ENCODE measurements at regions not wholly inside any gene's neighbourhood (a gene's known extent, or its start where the extent isn't known, plus 50 kb on each side); places are given as distances from the start of the nearest gene placed in this dataset.

DNA sequence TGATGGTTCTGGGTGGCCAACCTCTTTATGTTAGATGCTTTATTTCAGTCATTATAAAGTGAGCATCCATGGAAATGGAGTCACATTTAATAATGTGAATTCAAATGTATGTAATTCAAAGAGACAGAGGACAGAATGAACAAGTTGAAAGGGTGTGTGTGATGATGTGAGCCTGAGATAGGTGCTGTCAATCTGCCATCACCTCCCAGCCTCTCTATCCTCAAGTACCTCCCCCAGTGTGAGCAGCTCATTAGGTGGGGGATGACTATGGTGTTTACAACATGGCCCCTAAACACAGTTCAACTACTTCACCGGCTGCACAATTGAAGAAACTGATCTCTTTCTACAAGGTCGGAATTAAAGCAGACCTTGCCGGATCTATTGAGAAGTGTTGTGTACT, 74.7 kb upstream of the IGFBP5 start:
- Mint-ChIP-seq H3K9me3 (peaks cover 0 to 16% (median 0%) of the 10 kb centered on the region in 9 donors), H3K27ac (no peak overlapping the region), H3K27me3 (peaks cover 4 to 20% (median 14%) of the 10 kb centered on the region in 5 donors), H3K36me3 (no peaks in the 10 kb centered on the region), H3K4me1 (peaks cover 0 to 6% (median 2%) of the 10 kb centered on the region in 4 donors), H3K4me3 (no peak overlapping the region)
- POLR2A ChIA-PET: no interaction called here
- no peak for ATAC-seq
- DNase-seq: no peak

DNA sequence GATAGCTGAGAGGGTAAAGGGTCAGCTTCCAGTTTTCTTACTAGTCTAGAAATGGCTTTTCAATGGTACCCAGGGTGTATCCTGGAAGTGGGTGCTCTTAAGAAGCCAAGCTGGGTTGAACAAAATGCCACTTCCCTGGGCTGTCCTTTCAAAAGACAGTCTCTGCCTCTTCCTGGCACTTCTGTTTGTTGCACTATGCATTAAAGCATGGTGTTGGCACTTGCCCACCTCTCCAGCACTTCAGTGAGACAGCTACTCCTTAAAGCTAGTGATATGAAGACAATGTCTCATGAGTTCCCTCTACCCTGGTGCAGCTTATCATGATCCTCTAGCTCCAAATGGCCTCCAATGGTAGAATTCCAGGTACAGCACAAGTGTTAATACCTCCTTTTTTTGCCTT, 74.3 kb upstream of the IGFBP5 start:
- POLR2A ChIA-PET: no interaction called here
- ATAC-seq: no peak
- Mint-ChIP-seq H3K4me1 (peaks cover 0 to 6% (median 2%) of the 10 kb centered on the region in 4 donors), H3K9me3 (peaks cover 0 to 16% (median 0%) of the 10 kb centered on the region in 9 donors), H3K27ac (no peak overlapping the region), H3K4me3 (no peak overlapping the region), H3K27me3 (peaks cover 6 to 18% (median 16%) of the 10 kb centered on the region in 5 donors), H3K36me3 (no peaks in the 10 kb centered on the region)
- no peak for DNase-seq

DNA sequence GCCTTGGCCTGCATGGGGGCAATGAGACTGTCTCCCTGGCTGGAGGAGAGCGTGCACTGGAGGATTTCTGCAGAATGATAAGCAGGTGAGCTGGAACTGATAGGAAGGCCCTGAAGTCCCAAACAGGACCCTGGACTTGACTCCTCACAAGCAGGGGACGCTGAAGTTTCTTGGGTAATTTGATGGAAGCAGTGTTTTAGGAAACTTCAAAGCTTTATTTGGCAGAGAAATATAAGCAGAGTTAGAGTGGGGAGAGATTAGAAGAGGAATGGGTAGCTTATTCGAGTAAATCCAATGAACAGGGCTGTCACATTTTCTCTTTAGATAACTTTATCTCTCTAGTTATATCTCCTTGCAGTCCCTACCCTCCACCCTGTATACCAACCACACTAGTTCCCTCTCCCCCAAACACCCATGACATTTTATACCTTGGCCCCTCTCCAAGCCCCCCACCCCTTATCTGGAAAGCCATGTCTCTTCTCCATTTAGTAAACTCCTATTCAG, 73.6 kb upstream of the IGFBP5 start:
- peaks cover 0 to 6% (median 2%) of the 10 kb centered on the region in 4 donors for H3K4me1 Mint-ChIP-seq
- ATAC-seq (no peak), DNase-seq (no peak)
- no peak overlapping the region for H3K4me3 Mint-ChIP-seq
- H3K9me3 Mint-ChIP-seq: peaks cover 0 to 16% (median 0%) of the 10 kb centered on the region in 9 donors
- POLR2A ChIA-PET: no interaction called here
- peaks cover 6 to 21% (median 11%) of the 10 kb centered on the region in 5 donors for H3K27me3 Mint-ChIP-seq
- H3K36me3 Mint-ChIP-seq: no peaks in the 10 kb centered on the region
- H3K27ac Mint-ChIP-seq: no peak overlapping the region

DNA sequence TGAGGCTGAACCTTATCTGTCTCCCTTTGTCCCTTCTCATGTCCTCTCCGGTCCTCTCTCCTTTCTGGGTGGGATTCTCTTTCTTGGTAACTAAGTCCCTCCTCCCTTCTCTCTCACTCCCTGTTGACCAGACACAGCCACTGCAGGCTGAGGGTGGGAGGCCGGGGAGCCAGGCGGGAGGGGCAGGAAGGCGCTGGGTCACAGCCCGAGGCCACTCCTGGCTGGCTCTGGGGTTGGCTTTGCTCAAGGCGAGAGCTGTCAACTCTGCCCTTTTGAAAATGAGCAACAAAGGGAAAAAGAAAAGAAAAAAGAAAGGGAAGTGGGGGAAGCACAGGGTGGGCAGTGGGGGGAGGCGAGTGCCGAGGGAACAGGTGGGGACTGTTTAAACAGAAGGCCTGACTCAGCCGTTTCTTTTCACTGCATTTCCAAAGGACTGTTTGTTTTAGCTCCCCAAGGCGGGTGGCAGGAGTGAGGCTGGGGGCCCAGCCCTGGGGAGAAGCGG, 70.5 kb upstream of the IGFBP5 start:
- H3K9me3 Mint-ChIP-seq: no peaks in the 10 kb centered on the region
- H3K27me3 Mint-ChIP-seq: peaks cover 5 to 18% (median 10%) of the 10 kb centered on the region in 5 donors
- H3K4me3 Mint-ChIP-seq: no peak overlapping the region
- no peaks in the 10 kb centered on the region for H3K36me3 Mint-ChIP-seq
- H3K4me1 Mint-ChIP-seq: peaks cover 0 to 6% (median 2%) of the 10 kb centered on the region in 4 donors
- DNase-seq: no peak
- H3K27ac Mint-ChIP-seq: peak overlapping the region in 2 of 10 donors; percentile 10 to 79
- no peak for ATAC-seq
- POLR2A ChIA-PET: no interaction called here

DNA sequence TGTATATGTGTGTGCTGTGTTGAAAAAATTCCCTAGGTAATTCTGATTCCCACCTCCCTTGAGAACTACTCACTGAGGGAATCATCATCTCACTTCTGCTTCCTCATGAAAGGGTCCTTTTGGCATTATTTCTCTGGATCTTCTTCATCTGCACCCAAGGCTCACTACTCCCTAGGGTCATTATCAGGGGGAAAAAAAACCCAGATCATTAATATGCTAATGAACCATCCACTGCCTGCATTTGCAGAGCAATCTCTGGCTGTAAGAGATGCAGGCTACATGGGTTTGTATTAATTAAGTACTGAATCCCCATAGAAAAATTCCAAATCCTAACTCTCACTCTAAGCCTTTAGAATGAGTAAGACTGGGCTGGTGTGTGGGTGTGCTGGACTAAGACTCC, 68.0 kb upstream of the IGFBP5 start:
- no peaks in the 10 kb centered on the region for H3K36me3 Mint-ChIP-seq
- POLR2A ChIA-PET: no interaction called here

DNA sequence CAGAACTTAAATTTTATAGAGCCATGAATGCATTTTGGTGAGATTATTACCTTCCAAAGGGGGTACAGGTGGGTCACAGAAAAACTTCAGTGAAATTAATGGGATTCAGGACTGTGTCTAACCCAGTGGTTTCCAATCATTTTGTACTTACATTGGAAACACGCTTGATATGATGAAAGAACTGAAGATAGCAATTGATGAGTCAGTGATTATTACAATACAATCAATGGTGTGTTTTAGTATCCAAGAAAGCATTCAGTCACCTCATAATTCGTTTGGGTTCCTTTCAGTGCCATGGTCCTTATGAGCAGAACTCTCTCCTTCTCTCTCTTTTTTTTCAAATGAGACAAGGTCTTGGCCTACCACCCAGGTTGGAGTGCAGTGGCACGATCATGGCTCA, 66.5 kb upstream of the IGFBP5 start:
- Mint-ChIP-seq H3K4me3 (no peak overlapping the region), H3K4me1 (peaks cover 0 to 6% (median 2%) of the 10 kb centered on the region in 4 donors), H3K27me3 (peaks cover 5 to 13% (median 9%) of the 10 kb centered on the region in 5 donors), H3K36me3 (no peaks in the 10 kb centered on the region), H3K27ac (no peak overlapping the region), H3K9me3 (no peaks in the 10 kb centered on the region)
- ATAC-seq (no peak), DNase-seq (no peak)
- POLR2A ChIA-PET: no interaction called here

More for the DNA sequence above, 68.0 kb upstream of the IGFBP5 start:
- Mint-ChIP-seq H3K9me3 (no peaks in the 10 kb centered on the region), H3K4me1 (peaks cover 0 to 6% (median 2%) of the 10 kb centered on the region in 4 donors), H3K27me3 (peaks cover 5 to 13% (median 9%) of the 10 kb centered on the region in 5 donors), H3K27ac (no peak overlapping the region), H3K4me3 (no peak overlapping the region)
- ATAC-seq (no peak), DNase-seq (no peak)

DNA sequence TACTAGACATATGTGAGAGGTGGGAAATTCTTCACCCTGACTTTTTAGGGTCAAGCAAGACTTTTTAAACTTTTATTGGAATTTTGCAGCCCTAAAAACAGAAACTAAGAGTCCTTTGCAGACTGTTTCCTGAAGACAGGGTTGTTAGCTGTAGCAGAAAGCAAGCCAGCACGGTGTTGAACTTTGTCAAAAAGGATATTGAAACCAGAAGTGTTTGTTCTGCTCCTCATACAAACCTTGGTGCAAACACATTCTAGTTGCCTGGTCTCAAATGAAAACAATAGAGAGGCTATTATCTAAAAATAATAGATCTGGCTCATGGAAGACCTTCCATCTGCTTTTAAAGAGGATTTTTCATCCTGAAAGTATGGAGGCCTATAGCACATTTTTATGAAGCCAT, 65.8 kb upstream of the IGFBP5 start:
- Mint-ChIP-seq H3K9me3 (no peaks in the 10 kb centered on the region), H3K27me3 (peaks cover 5 to 14% (median 9%) of the 10 kb centered on the region in 5 donors), H3K4me1 (peaks cover 0 to 6% (median 2%) of the 10 kb centered on the region in 4 donors), H3K36me3 (no peaks in the 10 kb centered on the region), H3K27ac (no peak overlapping the region), H3K4me3 (no peak overlapping the region)
- POLR2A ChIA-PET: no interaction called here
- ATAC-seq (no peak), DNase-seq (no peak)

DNA sequence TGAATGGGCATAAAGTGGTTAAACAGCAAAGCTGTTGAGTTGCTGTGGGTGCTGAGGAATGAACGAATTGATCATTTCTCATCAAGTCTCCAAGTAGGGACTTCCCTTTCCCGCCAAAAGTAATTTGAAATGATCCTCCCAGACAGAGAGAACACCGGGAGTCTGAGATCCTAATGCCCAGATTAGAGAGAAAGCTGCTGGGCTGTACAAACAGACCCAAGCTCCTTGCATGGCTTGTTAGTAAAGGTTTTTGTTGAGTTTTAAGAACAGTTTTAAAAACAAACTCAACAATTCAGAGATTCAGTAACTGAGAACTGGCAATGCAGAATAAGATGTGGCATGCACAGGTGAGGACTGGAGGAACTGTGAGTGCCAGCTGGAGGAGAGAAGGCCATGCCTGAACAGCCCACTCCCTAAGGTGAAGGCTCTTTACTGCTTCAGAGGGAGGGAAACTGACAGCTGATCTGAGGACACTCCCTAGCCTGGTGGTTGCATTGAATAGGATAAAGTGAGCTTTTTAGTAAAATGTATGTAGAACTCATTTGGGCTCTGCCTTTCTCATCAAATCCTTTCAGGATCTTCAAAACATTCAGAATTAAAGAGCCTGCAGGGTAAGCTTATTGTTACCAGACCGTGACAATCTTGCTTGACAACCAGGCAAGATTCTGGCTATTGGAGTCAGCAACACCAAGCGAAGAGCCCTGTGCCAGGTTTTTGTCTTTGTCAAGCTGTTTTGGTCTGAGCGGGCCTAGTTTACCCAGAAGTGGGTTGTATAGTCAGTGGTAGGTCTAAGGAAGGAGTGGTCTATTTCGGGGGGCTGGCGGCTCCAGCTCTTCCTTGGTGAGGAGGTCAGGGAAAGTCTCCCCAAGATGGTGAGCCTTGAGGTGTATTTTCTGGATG, 63.2 kb upstream of the IGFBP5 start:
- H3K27me3 Mint-ChIP-seq: peaks cover 0 to 12% (median 5%) of the 10 kb centered on the region in 5 donors
- H3K27ac Mint-ChIP-seq: no peak overlapping the region
- ATAC-seq (no peak), DNase-seq (no peak)
- H3K36me3 Mint-ChIP-seq: no peaks in the 10 kb centered on the region
- H3K4me3 Mint-ChIP-seq: no peak overlapping the region
- POLR2A ChIA-PET: no interaction called here
- no peaks in the 10 kb centered on the region for H3K9me3 Mint-ChIP-seq
- no peaks in the 10 kb centered on the region for H3K4me1 Mint-ChIP-seq

DNA sequence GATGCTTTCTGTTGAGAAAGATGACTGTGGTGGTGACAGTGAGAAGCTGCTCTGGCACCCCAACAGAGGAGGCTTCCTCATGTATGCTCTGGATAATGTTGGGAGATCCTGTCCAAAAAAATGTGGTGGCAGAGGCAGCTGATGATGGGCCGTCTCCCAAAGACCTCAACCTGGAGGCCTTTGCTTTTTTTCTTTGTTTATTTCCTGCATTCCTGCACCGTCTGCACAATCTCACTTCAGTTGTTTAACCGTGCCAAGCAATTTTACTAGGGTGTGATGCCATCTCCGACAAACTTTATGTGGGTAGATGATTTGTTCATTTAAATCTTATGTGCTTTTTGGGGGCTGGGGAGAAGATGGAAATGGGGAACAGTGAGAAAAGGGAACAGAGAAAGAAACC, 62.2 kb upstream of the IGFBP5 start:
- no peaks in the 10 kb centered on the region for H3K36me3 Mint-ChIP-seq

DNA sequence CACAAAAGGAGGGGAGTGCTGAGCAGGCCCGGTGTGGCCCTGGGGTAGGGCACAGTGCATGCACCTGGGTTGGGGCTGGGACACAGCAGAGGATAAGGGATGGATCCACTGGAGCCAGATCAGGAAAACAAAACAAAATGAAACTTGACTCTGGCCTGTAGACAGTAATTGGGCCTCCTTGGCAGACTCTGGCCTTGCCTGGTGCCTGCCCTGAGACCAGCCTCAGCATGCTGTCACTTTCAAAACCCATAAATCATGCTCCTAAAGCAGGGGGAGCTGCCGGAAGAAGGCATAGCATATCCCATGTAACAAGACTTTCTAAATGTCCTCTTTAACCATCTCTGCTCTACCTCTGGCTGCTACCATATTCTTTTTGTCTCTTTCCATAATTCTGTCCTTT, 61.1 kb upstream of the IGFBP5 start:
- Mint-ChIP-seq H3K36me3 (no peaks in the 10 kb centered on the region), H3K27ac (no peak overlapping the region), H3K4me3 (no peak overlapping the region), H3K27me3 (peaks cover 0 to 7% (median 5%) of the 10 kb centered on the region in 5 donors), H3K9me3 (no peaks in the 10 kb centered on the region), H3K4me1 (no peaks in the 10 kb centered on the region)
- POLR2A ChIA-PET: no interaction called here
- ATAC-seq: no peak
- no peak for DNase-seq

More for the DNA sequence above, 62.2 kb upstream of the IGFBP5 start:
- no peaks in the 10 kb centered on the region for H3K4me1 Mint-ChIP-seq
- ATAC-seq (no peak), DNase-seq (no peak)
- H3K4me3 Mint-ChIP-seq: no peak overlapping the region
- peaks cover 0 to 7% (median 5%) of the 10 kb centered on the region in 5 donors for H3K27me3 Mint-ChIP-seq
- POLR2A ChIA-PET: no interaction called here
- no peaks in the 10 kb centered on the region for H3K9me3 Mint-ChIP-seq
- H3K27ac Mint-ChIP-seq: no peak overlapping the region

DNA sequence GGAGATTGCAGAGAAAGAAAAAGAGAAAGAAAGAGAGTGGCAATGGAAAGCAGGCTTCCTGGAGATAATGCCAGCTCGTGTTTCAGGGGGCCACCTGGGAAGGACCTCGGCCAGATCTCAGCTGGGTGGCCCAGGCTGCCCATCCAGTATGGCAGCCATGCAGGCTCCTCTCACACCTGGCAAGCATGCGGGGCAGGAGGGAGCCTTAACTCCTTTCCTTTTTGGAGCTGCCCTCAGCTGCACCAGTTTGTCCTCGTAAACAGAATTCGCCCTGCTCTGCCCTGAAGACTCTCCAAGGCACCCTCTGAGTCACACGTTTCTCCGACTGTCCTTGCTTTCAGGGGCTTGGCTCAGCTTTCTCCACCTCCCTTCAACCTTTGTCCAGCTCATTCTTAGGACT, 59.5 kb upstream of the IGFBP5 start:
- Mint-ChIP-seq H3K4me1 (no peaks in the 10 kb centered on the region), H3K36me3 (no peaks in the 10 kb centered on the region), H3K4me3 (no peak overlapping the region), H3K27me3 (peaks cover 0 to 7% (median 5%) of the 10 kb centered on the region in 5 donors), H3K9me3 (peaks cover 0 to under 1% (median 0%) of the 10 kb centered on the region in 9 donors), H3K27ac (no peak overlapping the region)
- no peak for ATAC-seq
- POLR2A ChIA-PET: no interaction called here
- no peak for DNase-seq

DNA sequence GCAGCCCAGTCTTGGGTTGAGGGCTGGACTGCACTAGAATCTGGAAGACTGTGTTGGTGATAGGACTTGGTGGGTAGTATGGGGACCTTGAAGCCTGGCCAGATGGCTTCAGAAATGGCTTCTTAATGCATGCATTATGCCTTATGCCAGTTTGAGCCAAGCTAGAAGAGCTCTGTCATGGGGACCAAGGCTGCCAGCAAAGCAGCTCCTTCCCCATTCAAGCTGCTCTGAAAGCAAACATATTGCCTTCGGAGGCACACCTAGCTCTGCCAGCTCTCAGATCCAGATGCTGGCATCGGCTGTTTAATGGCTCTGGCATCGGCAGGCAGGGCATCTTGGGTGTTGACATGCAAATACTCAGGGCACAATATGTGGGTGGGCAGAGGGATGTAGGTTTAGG, 59.0 kb upstream of the IGFBP5 start:
- H3K9me3 Mint-ChIP-seq: peaks cover 0 to 5% (median 0%) of the 10 kb centered on the region in 9 donors
- H3K36me3 Mint-ChIP-seq: no peaks in the 10 kb centered on the region
- POLR2A ChIA-PET: no interaction called here
- DNase-seq (no peak), ATAC-seq (no peak)
- H3K27me3 Mint-ChIP-seq: peaks cover 0 to 7% (median 5%) of the 10 kb centered on the region in 5 donors
- H3K4me3 Mint-ChIP-seq: no peak overlapping the region
- H3K27ac Mint-ChIP-seq: no peak overlapping the region
- no peaks in the 10 kb centered on the region for H3K4me1 Mint-ChIP-seq

DNA sequence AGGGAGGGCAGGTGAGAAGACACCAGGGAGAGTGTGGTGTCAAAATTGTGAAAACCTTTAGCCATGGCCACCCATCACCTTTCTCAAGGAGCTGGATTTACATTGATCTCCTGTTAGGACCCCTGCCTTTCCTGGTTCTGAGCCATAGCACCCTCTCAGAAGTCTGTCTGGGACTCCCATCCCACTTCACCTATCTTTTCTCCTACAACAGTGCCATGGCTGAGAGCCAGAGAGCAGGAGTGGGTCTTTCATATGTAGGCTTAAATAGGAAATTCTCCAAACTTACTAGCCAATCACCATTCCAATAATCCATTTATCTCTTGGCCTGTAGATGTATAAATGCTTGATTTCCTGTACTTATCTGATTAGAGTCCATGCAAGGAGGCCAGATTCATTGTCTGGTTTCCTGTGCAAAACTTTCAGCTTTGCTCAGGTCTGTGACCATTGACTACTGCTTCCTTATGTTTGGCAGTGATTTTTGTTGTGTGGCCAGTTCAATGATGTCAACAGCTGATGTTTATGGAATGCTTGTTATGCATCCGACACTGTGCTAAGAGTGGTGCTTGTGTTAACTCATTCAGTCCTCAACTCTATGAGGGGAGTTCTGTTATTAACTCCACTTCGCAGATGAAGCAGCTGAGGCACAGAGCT, 57.6 kb upstream of the IGFBP5 start:
- POLR2A ChIA-PET: no interaction called here
- no peak overlapping the region for H3K27ac Mint-ChIP-seq
- no peak for ATAC-seq
- H3K36me3 Mint-ChIP-seq: no peaks in the 10 kb centered on the region
- peaks cover 4 to 11% (median 8%) of the 10 kb centered on the region in 5 donors for H3K27me3 Mint-ChIP-seq
- H3K4me1 Mint-ChIP-seq: no peaks in the 10 kb centered on the region
- no peak for DNase-seq
- H3K4me3 Mint-ChIP-seq: no peak overlapping the region
- peaks cover 0 to 18% (median 0%) of the 10 kb centered on the region in 9 donors for H3K9me3 Mint-ChIP-seq
